WERI-Rb-1 (cell line): ENCODE measurements at regions not wholly inside any gene's neighbourhood (a gene's known extent, or its start where the extent isn't known, plus 50 kb on each side); places are given as distances from the start of the nearest gene placed in this dataset.

ENCODE experiments used
- DNase-seq: peaks from one replicate; pipeline ENCODE4 v3.0.0-alpha.2; 2020
- H3K27ac ChIP-seq: fragments of 250-450 bp; sonication (Bioruptor Pico); 2 replicates; pipeline ENCODE4 v1.5.1; 2020; ENCODE audit warnings: mild to moderate bottlenecking, moderate library complexity
- H3K27me3 ChIP-seq: fragments of 250-450 bp; sonication (Bioruptor Pico); 2 replicates; pipeline ENCODE4 v1.5.1; 2021; ENCODE audit warnings: mild to moderate bottlenecking, low read depth, moderate library complexity; ENCODE audit not compliant: insufficient read depth, severe bottlenecking
- H3K36me3 ChIP-seq: fragments of 250-450 bp; sonication (Bioruptor Pico); 2 replicates; pipeline ENCODE4 v1.5.1; 2020; ENCODE audit warnings: mild to moderate bottlenecking, moderate library complexity
- H3K4me3 ChIP-seq: 2 replicates; pipeline ENCODE4 v1.5.1; 2011; ENCODE audit warnings: low read depth, mild to moderate bottlenecking, control low read depth, low read length
- H3K9me3 ChIP-seq: fragments of 250-450 bp; sonication (Bioruptor Pico); 2 replicates; pipeline ENCODE4 v1.5.1; 2021; ENCODE audit warnings: mild to moderate bottlenecking, moderate library complexity; ENCODE audit not compliant: severe bottlenecking
- CTCF ChIP-seq: IDR thresholded peaks from 2 replicates; pipeline ENCODE4 v1.5.1; 2011; ENCODE audit warnings: low read depth, mild to moderate bottlenecking, control low read depth, inconsistent platforms, low read length

- Histone ChIP-seq H3K27me3 (peaks cover 93% of the 10 kb centered on the region), H3K9me3 (no peaks in the 10 kb centered on the region), H3K36me3 (no peaks in the 10 kb centered on the region), H3K27ac (no peak overlapping the region), H3K4me3 (no peak overlapping the region)
- TF ChIP-seq CTCF, result no peak
- DNase-seq, result no peak
Observed at GRCh38 chr5:5046680-5047502, 93.2 kb upstream of the ADAMTS16 start.

- H3K9me3 ChIP-seq, result no peaks in the 10 kb centered on the region
- H3K36me3 ChIP-seq, result no peaks in the 10 kb centered on the region
- no peak for DNase-seq
- TF ChIP-seq CTCF, result no peak
- no peak overlapping the region for H3K4me3 ChIP-seq
- H3K27ac ChIP-seq, result no peak overlapping the region
- H3K27me3 ChIP-seq, result peaks cover 90% of the 10 kb centered on the region
Observed at GRCh38 chr5:5050801-5051200, 89.3 kb upstream of the ADAMTS16 start.

- no peak overlapping the region for H3K27ac ChIP-seq
- no peaks in the 10 kb centered on the region for H3K36me3 ChIP-seq
- TF ChIP-seq CTCF, result no peak
- DNase-seq, result no peak
- H3K9me3 ChIP-seq, result no peaks in the 10 kb centered on the region
- peaks cover 95% of the 10 kb centered on the region for H3K27me3 ChIP-seq
- H3K4me3 ChIP-seq, result no peak overlapping the region
Observed at GRCh38 chr5:5055712-5056111, 84.4 kb upstream of the ADAMTS16 start.

- Histone ChIP-seq H3K36me3 (no peaks in the 10 kb centered on the region), H3K27me3 (peaks cover 97% of the 10 kb centered on the region), H3K4me3 (no peak overlapping the region), H3K9me3 (no peaks in the 10 kb centered on the region), H3K27ac (no peak overlapping the region)
- TF ChIP-seq CTCF, result no peak
- no peak for DNase-seq
Observed at GRCh38 chr5:5061836-5062235, 78.3 kb upstream of the ADAMTS16 start.

- Histone ChIP-seq H3K36me3 (no peaks in the 10 kb centered on the region), H3K9me3 (no peaks in the 10 kb centered on the region), H3K4me3 (no peak overlapping the region), H3K27me3 (peaks cover 98% of the 10 kb centered on the region), H3K27ac (no peak overlapping the region)
- DNase-seq, result no peak
- TF ChIP-seq CTCF, result no peak
Observed at GRCh38 chr5:5062525-5063302, 77.4 kb upstream of the ADAMTS16 start.
